PC-9 (cell line): ENCODE measurements at regions not wholly inside any gene's neighbourhood (a gene's known extent, or its start where the extent isn't known, plus 50 kb on each side); places are given as distances from the start of the nearest gene placed in this dataset.

ENCODE experiments used
- BruUV-seq: library from RNA; stranded (reverse); fragments of 400-500 nt; replicated peaks from 2 replicates; lab custom pipeline; 2021; lab: Mats Ljungman, UMichigan
- CTCF ChIA-PET: fragments of 300-600 bp; sonication (Branson Sonifier 250); formaldehyde crosslinking; loops from one replicate; lab custom pipeline; 2022; ENCODE audit warnings: antibody characterized with exemption; lab: Charles Lee
- POLR2A ChIA-PET: fragments of 300-600 bp; sonication (Branson Sonifier 250); formaldehyde crosslinking; loops from one replicate; lab custom pipeline; 2022; ENCODE audit warnings: antibody characterized with exemption; ENCODE audit not compliant: unreplicated experiment; lab: Charles Lee
- DNase-seq, 2 experiments: peaks; one replicate each; pipeline versions ENCODE4 v3.0.0 to v3.0.0-alpha.2; 2015 to 2022; ENCODE audit warnings: mixed read lengths in 1 of 2
- H2AFZ ChIP-seq: fragments of 200-600 bp; sonication (generic); 2 replicates; pipeline ENCODE4 v1.8.1; 2017; ENCODE audit warnings: antibody characterized with exemption
- H3F3A ChIP-seq: fragments of 200-600 bp; sonication (generic); 2 replicates; pipeline ENCODE4 v1.8.1; 2017; ENCODE audit warnings: antibody characterized with exemption, mild to moderate bottlenecking, low read depth; ENCODE audit not compliant: insufficient read depth
- H3K27ac ChIP-seq: fragments of 200-600 bp; sonication (generic); 2 replicates; pipeline ENCODE4 v1.6.1; 2016; ENCODE audit warnings: mixed run types
- H3K27me3 ChIP-seq: fragments of 200-600 bp; sonication (generic); 2 replicates; pipeline ENCODE4 v1.6.1; 2016; ENCODE audit warnings: low read depth, mixed run types; ENCODE audit not compliant: insufficient read depth
- H3K36me3 ChIP-seq: fragments of 200-600 bp; sonication (generic); 2 replicates; pipeline ENCODE4 v1.6.1; 2016; ENCODE audit warnings: low read depth, mixed run types
- H3K4me1 ChIP-seq: fragments of 200-600 bp; sonication (generic); replicated peaks from 2 replicates; pipeline ENCODE4 v1.6.1; 2016; ENCODE audit warnings: mixed run types; ENCODE audit not compliant: insufficient read depth
- H3K4me2 ChIP-seq: fragments of 200-600 bp; sonication (generic); 2 replicates; pipeline ENCODE4 v1.6.1; 2017; ENCODE audit warnings: mixed run types
- H3K4me3 ChIP-seq: fragments of 200-600 bp; sonication (generic); 2 replicates; pipeline ENCODE4 v1.6.1; 2016; ENCODE audit warnings: mixed run types
- H3K79me2 ChIP-seq: fragments of 200-600 bp; sonication (generic); 2 replicates; pipeline ENCODE4 v1.6.1; 2017; ENCODE audit warnings: low read depth, mixed run types
- H3K9me2 ChIP-seq: fragments of 200-600 bp; sonication (generic); 2 replicates; pipeline ENCODE4 v1.8.1; 2017; ENCODE audit warnings: mild to moderate bottlenecking; ENCODE audit not compliant: insufficient read depth
- H3K9me3 ChIP-seq: fragments of 200-600 bp; sonication (generic); 2 replicates; pipeline ENCODE4 v1.8.1; 2016; ENCODE audit warnings: low read depth; ENCODE audit not compliant: insufficient read depth
- H4K20me1 ChIP-seq: fragments of 200-600 bp; sonication (generic); 2 replicates; pipeline ENCODE4 v1.8.1; 2017; ENCODE audit not compliant: insufficient read depth
- CTCF ChIP-seq: fragments of 200-600 bp; sonication (generic); conservative IDR thresholded peaks from 2 replicates; pipeline ENCODE4 v1.6.1; 2017; ENCODE audit warnings: mixed run types, antibody characterized with exemption, mild to moderate bottlenecking, moderate library complexity
- EZH2 ChIP-seq: fragments of 200-600 bp; sonication (generic); IDR thresholded peaks from 2 replicates; pipeline ENCODE4 v1.8.0; 2017; ENCODE audit warnings: antibody characterized with exemption, low read depth
- intact Hi-C: fragments of 100-400 bp; cut with micrococcal nuclease; formaldehyde crosslinking; loops from one replicate; pipeline ENCODE4 v1.10.0; 2022; ENCODE audit not compliant: unreplicated experiment

- Histone ChIP-seq H3K27ac (no peak overlapping the region), H3K9me3 (no peaks in the 10 kb centered on the region), H3K4me2 (no peak overlapping the region), H2AFZ (no peak overlapping the region), H3K4me3 (no peak overlapping the region), H3K36me3 (no peaks in the 10 kb centered on the region), H3F3A (no peaks in the 10 kb centered on the region), H3K79me2 (no peaks in the 10 kb centered on the region), H3K27me3 (no peaks in the 10 kb centered on the region), H3K4me1 (no peaks in the 10 kb centered on the region), H3K9me2 (no peaks in the 10 kb centered on the region; the same call in 1 of the 2 replicates), H4K20me1 (no peaks in the 10 kb centered on the region; the same call in 1 of the 2 replicates)
- CTCF ChIA-PET: no interaction called here
- TF ChIP-seq CTCF (no peak), EZH2 (no peak)
- POLR2A ChIA-PET: no interaction called here
- intact Hi-C loops: no loop called here
- no peak for DNase-seq
- no TSS peak for BruUV-seq
Measured at GRCh38 chr3:94965867-94966475, 903.1 kb downstream of the NSUN3 start.

- CTCF ChIA-PET: no interaction called here
Measured at GRCh38 chr3:94967196-94967595, 904.3 kb downstream of the NSUN3 start.

GRCh38 chr3:94968519-94968918, 905.7 kb downstream of the NSUN3 start:
- no peaks in the 10 kb centered on the region for H3K4me1 ChIP-seq
- H3K36me3 ChIP-seq: no peaks in the 10 kb centered on the region
- TF ChIP-seq EZH2 (no peak), CTCF (no peak)
- H3K4me2 ChIP-seq: no peak overlapping the region
- no peaks in the 10 kb centered on the region for H3K27me3 ChIP-seq
- no peak for DNase-seq
- BruUV-seq: no TSS peak
- intact Hi-C loops: no loop called here
- H3F3A ChIP-seq: no peaks in the 10 kb centered on the region
- H3K27ac ChIP-seq: no peak overlapping the region
- ChIA-PET CTCF (no interaction called here), POLR2A (no interaction called here)
- no peaks in the 10 kb centered on the region; the same call in 1 of the 2 replicates for H4K20me1 ChIP-seq
- H3K4me3 ChIP-seq: no peak overlapping the region
- no peaks in the 10 kb centered on the region; the same call in 1 of the 2 replicates for H3K9me2 ChIP-seq
- H3K9me3 ChIP-seq: no peaks in the 10 kb centered on the region
- H2AFZ ChIP-seq: no peak overlapping the region
- no peaks in the 10 kb centered on the region for H3K79me2 ChIP-seq

More at GRCh38 chr3:94967196-94967595, 904.3 kb downstream of the NSUN3 start:
- Histone ChIP-seq H3K9me2 (no peaks in the 10 kb centered on the region; the same call in 1 of the 2 replicates), H3K9me3 (no peaks in the 10 kb centered on the region), H2AFZ (no peak overlapping the region), H3F3A (no peaks in the 10 kb centered on the region), H3K36me3 (no peaks in the 10 kb centered on the region), H3K4me1 (no peaks in the 10 kb centered on the region), H3K79me2 (no peaks in the 10 kb centered on the region), H3K4me3 (no peak overlapping the region), H4K20me1 (no peaks in the 10 kb centered on the region; the same call in 1 of the 2 replicates), H3K27ac (no peak overlapping the region), H3K4me2 (no peak overlapping the region), H3K27me3 (no peaks in the 10 kb centered on the region)
- no TSS peak for BruUV-seq
- POLR2A ChIA-PET: no interaction called here
- intact Hi-C loops: no loop called here
- TF ChIP-seq CTCF: no peak
- no peak for TF ChIP-seq EZH2
- DNase-seq: no peak
